Lower leg skin (tissue), 3 donors: ENCODE measurements at regions not wholly inside any gene's neighbourhood (a gene's known extent, or its start where the extent isn't known, plus 50 kb on each side); places are given as distances from the start of the nearest gene placed in this dataset.

ENCODE experiments used
- CTCF ChIP-seq, 3 donors: fragments of 450-650 bp; IDR thresholded peaks; one replicate each; pipeline ENCODE4 v1.5.1; 2016; ENCODE audit warnings: antibody characterized with exemption in 3 of 3, mild to moderate bottlenecking in 3 of 3, moderate library complexity in 2 of 3
- POLR2A ChIP-seq, 2 donors: fragments of 450-650 bp; IDR thresholded peaks; one replicate each; pipeline ENCODE4 v1.6.1; 2016 to 2017; ENCODE audit warnings: antibody characterized with exemption in 2 of 2, mild to moderate bottlenecking in 1 of 2, moderate library complexity in 1 of 2

- TF ChIP-seq CTCF (IDR thresholded peaks at IDR 0.05) (no peak), POLR2A (IDR thresholded peaks at IDR 0.05) (no peak)
Measured at GRCh38 chr12:91566328-91567099, 383.9 kb upstream of the DCN start.
